ENCODE measurements at regions not wholly inside any gene's neighbourhood (a gene's known extent, or its start where the extent isn't known, plus 50 kb on each side); places are given as distances from the start of the nearest gene placed in this dataset.

DNA sequence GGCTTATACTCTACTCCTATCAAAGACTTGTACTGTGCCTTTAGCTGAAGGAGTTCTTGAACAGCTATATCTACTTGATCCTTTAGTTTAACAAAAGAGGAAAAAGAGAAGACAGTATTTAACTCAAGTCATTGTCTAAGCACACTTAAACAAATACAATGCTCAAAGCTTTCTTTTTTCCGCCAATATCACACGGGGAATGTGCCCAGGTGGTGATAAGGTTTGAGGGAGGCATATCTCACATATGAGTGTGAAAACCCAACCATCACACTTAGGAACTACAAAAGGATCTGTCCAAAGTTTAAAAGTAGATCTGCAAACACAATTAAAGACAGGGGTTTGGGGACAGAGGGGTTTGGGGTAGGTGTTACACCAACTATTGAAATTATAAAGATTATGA, 59.0 kb upstream of the SLC30A10 start:
- H3K36me3 ChIP-seq (ENCODE audit: control insufficient read depth in 2 of 2, insufficient read depth in 2 of 2, low read length in 1 of 2): peaks cover 0 to 14% of the 10 kb centered on the region in 2 experiments; a peak in 3 of 4 replicates
- H3K4me2 ChIP-seq (ENCODE audit: control insufficient read depth, insufficient read depth): no peak overlapping the region
- no peaks in the 10 kb centered on the region for H3K27me3 ChIP-seq (replicated peaks in 1 of 2; ENCODE audit: control insufficient read depth in 2 of 2, insufficient read depth in 2 of 2, low read length in 1 of 2)
- H3K27ac ChIP-seq (ENCODE audit: control insufficient read depth, insufficient read depth): no peak overlapping the region
- in situ Hi-C loops (cut with MboI) (no loop called here), intact Hi-C loops (cut with micrococcal nuclease; ENCODE audit: unreplicated experiment) (no loop called here)
- H2AFZ ChIP-seq (ENCODE audit: control insufficient read depth, low read depth, low read length): no peak overlapping the region
- 96% methylated on average over 2 of the region's 2 CpGs for WGBS (ENCODE audit: insufficient coverage, insufficient replicate concordance, low lambda C conversion rate, missing lambda C conversion rate)
- peaks cover 13% of the 10 kb centered on the region for H3K4me1 ChIP-seq (ENCODE audit: control insufficient read depth, insufficient read depth, low read length)
- POLR2A ChIA-PET: no interaction called here
- no peaks in the 10 kb centered on the region for H3K9me3 ChIP-seq (replicated peaks; ENCODE audit: control insufficient read depth, insufficient read depth, low read length)
- CTCF ChIA-PET: interaction anchor here (3.7 to 7.1 kb wide), 3 partner anchors 11 to 232 kb away, joined by 19 to 52 read pairs (median 24); no protein-coding TSS in a partner anchor
- H3K4me3 ChIP-seq: no peak overlapping the region
- DNase-seq (ENCODE audit: low read depth, low spot score) (no peak), ATAC-seq (no peak), FAIRE-seq (no peak)
- H4K20me1 ChIP-seq (ENCODE audit: control insufficient read depth, insufficient read depth): no peaks in the 10 kb centered on the region
- SMC1A ChIA-PET (ENCODE audit: uncharacterized antibody, unreplicated experiment): interaction anchor here (0.7 to 1.8 kb wide), 2 partner anchors 10 to 190 kb away, joined by 3 to 6 read pairs; no protein-coding TSS in a partner anchor
- TF ChIP-seq, protein P1, sequence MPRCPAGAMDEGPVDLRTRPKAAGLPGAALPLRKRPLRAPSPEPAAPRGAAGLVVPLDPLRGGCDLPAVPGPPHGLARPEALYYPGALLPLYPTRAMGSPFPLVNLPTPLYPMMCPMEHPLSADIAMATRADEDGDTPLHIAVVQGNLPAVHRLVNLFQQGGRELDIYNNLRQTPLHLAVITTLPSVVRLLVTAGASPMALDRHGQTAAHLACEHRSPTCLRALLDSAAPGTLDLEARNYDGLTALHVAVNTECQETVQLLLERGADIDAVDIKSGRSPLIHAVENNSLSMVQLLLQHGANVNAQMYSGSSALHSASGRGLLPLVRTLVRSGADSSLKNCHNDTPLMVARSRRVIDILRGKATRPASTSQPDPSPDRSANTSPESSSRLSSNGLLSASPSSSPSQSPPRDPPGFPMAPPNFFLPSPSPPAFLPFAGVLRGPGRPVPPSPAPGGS (IDR thresholded peaks at IDR 0.05; ENCODE audit: borderline replicate concordance, insufficient read depth, low read depth, low read length, poor library complexity, severe bottlenecking): no peak
- TF ChIP-seq CHD1 (IDR thresholded peaks at IDR 0.05; ENCODE audit: low read depth, low read length) (no peak), PAX8 (IDR thresholded peaks at IDR 0.05) (no peak), SPI1 (IDR thresholded peaks at IDR 0.05; ENCODE audit: borderline replicate concordance, insufficient read depth, low read depth, low read length) (no peak), ZBED1 (IDR thresholded peaks at IDR 0.05; ENCODE audit: borderline replicate concordance) (no peak), RB1 (IDR thresholded peaks at IDR 0.05; ENCODE audit: borderline replicate concordance) (no peak), BCL11A (IDR thresholded peaks at IDR 0.05; ENCODE audit: low read depth, low read length) (no peak), RBBP5 (conservative IDR thresholded peaks at IDR 0.05) (no peak), KAT2A (conservative IDR thresholded peaks at IDR 0.05; ENCODE audit: control insufficient read depth, low read depth, low read length) (no peak), BHLHE40 (IDR thresholded peaks at IDR 0.05; ENCODE audit: borderline replicate concordance in 1 of 2, low read depth in 2 of 2, low read length in 1 of 2) (no peak), HDAC6 (IDR thresholded peaks at IDR 0.05; ENCODE audit: unreplicated experiment) (no peak), ZSCAN29 (IDR thresholded peaks at IDR 0.05) (no peak)
- TF ChIP-seq, protein P2, sequence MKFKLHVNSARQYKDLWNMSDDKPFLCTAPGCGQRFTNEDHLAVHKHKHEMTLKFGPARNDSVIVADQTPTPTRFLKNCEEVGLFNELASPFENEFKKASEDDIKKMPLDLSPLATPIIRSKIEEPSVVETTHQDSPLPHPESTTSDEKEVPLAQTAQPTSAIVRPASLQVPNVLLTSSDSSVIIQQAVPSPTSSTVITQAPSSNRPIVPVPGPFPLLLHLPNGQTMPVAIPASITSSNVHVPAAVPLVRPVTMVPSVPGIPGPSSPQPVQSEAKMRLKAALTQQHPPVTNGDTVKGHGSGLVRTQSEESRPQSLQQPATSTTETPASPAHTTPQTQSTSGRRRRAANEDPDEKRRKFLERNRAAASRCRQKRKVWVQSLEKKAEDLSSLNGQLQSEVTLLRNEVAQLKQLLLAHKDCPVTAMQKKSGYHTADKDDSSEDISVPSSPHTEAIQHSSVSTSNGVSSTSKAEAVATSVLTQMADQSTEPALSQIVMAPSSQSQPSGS (IDR thresholded peaks at IDR 0.05; ENCODE audit: low read length): no peak
- no TSS peak for BruUV-seq (replicated peaks)
- no peak overlapping the region for H3K9ac ChIP-seq (ENCODE audit: control insufficient read depth, insufficient read depth, low read length)
- RAD21 ChIA-PET (ENCODE audit: unreplicated experiment): no interaction called here
- no peaks in the 10 kb centered on the region for H3K79me2 ChIP-seq (ENCODE audit: control insufficient read depth, insufficient read depth, low read length)

All from GM12878 (cell line).